ENCODE measurements at regions not wholly inside any gene's neighbourhood (a gene's known extent, or its start where the extent isn't known, plus 50 kb on each side); places are given as distances from the start of the nearest gene placed in this dataset.
"Not testable (repeated sequence)": the region's sequence is repeated elsewhere in the genome, so short reads cannot be mapped to it uniquely, and the experiment has no call there.

- no peak for DNase-seq (ENCODE audit: low read depth)
Measured at GRCh38 chr7:356691-357462, 66.9 kb downstream of the FOXL3 start.

- no peak for DNase-seq (ENCODE audit: low read depth)
Measured at GRCh38 chr7:357531-358209, 67.7 kb downstream of the FOXL3 start.

- DNase-seq (ENCODE audit: low read depth), result no peak
Measured at GRCh38 chr7:358352-358751, 68.4 kb downstream of the FOXL3 start.

GRCh38 chr7:359226-359765 is 69.3 kb downstream of the FOXL3 start:
- no peak for DNase-seq (ENCODE audit: low read depth)

GRCh38 chr7:359766-360361 is 69.9 kb downstream of the FOXL3 start:
- no peak for DNase-seq (ENCODE audit: low read depth)

- DNase-seq (ENCODE audit: low read depth), result no peak
Measured at GRCh38 chr7:360454-361100, 70.6 kb downstream of the FOXL3 start.

GRCh38 chr7:361182-361581 is 71.2 kb downstream of the FOXL3 start:
- not testable (repeated sequence) for DNase-seq (ENCODE audit: low read depth)

GRCh38 chr7:361680-362401 is 71.9 kb downstream of the FOXL3 start:
- no peak for DNase-seq (ENCODE audit: low read depth)

GRCh38 chr7:362402-363096 is 72.6 kb downstream of the FOXL3 start:
- DNase-seq (ENCODE audit: low read depth), result no peak

GRCh38 chr7:363626-364025 is 73.7 kb downstream of the FOXL3 start:
- no peak for DNase-seq (ENCODE audit: low read depth)

GRCh38 chr7:364536-364935 is 74.6 kb downstream of the FOXL3 start:
- DNase-seq (ENCODE audit: low read depth), result no peak

GRCh38 chr7:365593-365992 is 75.6 kb downstream of the FOXL3 start:
- no peak for DNase-seq (ENCODE audit: low read depth)

GRCh38 chr7:366161-366803 is 76.3 kb downstream of the FOXL3 start:
- DNase-seq (ENCODE audit: low read depth), result no peak

- no peak for DNase-seq (ENCODE audit: low read depth)
Measured at GRCh38 chr7:367351-367901, 77.5 kb downstream of the FOXL3 start.

- DNase-seq (ENCODE audit: low read depth), result no peak
Measured at GRCh38 chr7:368651-369475, 78.9 kb downstream of the FOXL3 start.

GRCh38 chr7:369476-370258 is 79.7 kb downstream of the FOXL3 start:
- no peak for DNase-seq (ENCODE audit: low read depth)

- DNase-seq (ENCODE audit: low read depth), result no peak
Measured at GRCh38 chr7:370259-370625, 80.3 kb downstream of the FOXL3 start.

- DNase-seq (ENCODE audit: low read depth), result no peak
Measured at GRCh38 chr7:370775-371118, 80.8 kb downstream of the FOXL3 start.

Measured in T follicular helper cell (primary cell).